HK-2 (cell line): ENCODE measurements at regions not wholly inside any gene's neighbourhood (a gene's known extent, or its start where the extent isn't known, plus 50 kb on each side); places are given as distances from the start of the nearest gene placed in this dataset.
"Not testable (repeated sequence)": the region's sequence is repeated elsewhere in the genome, so short reads cannot be mapped to it uniquely, and the experiment has no call there.

ENCODE experiments used
- DNase-seq: peaks from one replicate; pipeline ENCODE4 v3.0.0-alpha.2; 2018; ENCODE audit not compliant: unreplicated experiment

DNA sequence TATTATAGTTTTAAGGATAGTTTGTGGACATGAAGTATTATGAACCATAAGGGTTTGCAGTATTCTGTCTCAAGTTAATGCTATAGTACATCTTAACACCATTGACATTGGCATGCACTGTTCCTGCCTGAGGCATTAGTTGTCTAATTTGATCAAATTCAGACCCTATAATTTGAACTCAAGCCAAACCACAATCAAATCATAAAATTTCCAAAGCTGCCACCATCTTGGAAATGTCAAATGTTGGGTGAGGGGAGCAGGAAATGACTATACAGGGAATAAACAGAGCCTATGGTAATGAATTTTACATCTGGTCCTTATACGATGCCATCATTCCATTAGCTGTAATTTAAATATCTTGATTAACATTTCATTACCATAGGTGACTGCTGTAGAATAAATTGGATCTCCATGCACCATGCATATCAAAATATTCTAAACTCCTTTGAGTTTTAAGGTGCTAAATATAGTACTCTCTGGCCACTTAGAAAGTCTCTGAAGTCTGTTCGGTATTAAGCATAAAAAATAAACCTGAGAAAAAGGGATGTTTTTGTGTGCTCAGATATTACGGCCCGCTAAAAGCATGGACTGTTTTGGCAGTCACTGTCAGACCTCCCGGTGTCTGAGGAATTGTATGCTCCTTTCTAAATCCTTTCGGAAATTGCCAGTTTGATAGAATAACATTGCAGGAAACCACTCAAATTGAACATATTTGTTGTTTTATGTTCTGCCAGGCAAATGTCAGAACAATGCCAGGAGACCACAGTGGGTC lies 257.7 kb downstream of the SPRY2 start:
- DNase-seq: no peak

DNA sequence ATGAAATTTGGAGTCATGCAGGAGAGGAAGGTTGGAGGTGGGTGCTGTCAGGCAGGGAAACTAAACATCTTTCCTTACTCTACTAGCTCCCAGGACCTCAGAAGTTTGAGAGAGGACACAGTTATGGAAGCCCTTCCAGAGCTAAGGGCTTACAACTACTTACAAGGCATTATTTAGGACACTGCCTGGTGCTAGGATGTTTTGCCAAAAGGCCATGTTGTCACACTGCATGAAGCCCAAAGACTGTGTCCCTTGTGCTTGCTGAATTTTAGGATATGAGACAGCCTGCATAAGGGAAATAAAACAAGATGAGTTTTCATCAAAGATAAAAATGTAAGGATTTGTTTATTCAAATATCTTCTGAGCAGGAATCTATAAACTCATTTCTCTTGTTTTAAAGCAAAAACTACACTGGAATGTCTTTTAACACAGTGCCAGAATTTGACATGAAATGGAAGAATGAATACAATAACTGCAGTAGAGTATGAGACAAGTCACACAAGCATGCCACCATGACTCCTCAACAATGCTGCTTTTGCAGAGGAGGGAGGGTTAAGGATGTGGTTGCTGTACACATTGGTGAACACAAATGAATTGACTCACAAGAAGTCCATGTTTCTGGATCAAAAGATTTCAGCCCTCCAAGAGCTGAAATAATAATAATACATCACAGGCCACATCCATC lies 258.4 kb downstream of the SPRY2 start:
- DNase-seq: no peak

DNA sequence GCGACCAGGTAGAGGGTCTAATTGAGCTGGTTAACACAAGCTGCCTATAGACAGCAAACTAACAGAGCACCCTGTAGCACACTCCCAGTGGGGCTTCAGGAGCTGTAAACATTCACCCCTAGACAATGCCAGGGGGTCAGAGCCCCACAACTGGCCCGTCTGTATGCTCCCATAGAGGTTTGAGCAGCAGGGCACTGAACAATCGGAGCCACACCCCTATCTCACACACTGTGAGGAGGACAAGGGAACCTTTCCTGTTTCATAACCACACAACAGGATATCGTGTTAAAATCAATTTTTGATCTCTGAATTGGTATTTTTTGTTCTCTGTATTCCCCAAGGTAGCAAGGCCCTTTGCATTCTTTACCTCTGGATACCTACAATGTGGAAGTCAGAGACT lies 266.1 kb downstream of the SPRY2 start:
- DNase-seq: no peak

DNA sequence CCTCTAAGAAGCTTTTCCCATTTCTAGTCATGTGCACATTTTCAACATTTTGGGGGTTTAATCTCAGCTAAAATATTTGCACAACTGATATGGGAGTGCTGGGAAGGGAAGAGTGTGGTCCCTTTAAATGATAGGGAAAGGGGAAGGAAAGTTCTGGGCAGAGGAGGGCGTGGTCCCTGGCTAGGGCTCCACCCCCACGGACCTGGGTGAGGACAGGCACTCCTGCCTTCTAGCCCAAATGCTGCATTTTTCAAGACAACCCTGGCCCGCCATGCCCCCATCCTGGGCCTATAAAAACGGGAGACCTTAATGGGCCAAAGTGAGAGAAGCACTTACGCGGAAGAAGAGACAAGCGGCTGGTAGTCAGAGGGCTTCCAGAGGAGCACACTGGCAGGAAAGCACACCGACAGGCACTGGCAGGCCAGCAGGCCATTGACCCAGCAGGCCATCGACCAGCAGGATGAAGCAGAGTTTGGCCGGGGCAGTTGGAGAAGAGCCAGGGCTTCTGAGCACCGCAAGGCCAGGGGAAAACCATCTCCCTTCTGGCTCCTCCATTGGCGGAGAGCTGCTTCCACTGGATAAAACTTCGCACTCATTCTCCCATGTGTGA lies 266.7 kb downstream of the SPRY2 start:
- DNase-seq: no peak

DNA sequence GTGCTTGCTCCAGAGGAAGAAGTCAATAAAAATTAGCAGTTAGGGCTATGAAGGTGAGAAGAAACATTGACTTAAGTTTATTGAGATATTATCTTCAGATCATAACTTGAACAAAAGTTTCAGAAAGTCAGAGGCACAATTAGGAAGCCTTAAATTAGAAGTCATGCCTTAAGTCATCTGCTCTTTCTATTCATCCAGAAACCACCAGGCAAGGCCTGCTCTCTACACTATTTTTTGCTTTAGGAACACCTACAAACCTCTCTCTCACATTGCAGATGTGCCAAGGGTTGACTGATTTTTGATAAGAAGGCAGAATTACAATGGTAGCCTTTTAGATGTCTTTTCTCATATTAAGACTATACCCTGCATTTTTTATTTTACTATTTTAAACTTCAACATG lies 268.7 kb downstream of the SPRY2 start:
- no peak for DNase-seq

DNA sequence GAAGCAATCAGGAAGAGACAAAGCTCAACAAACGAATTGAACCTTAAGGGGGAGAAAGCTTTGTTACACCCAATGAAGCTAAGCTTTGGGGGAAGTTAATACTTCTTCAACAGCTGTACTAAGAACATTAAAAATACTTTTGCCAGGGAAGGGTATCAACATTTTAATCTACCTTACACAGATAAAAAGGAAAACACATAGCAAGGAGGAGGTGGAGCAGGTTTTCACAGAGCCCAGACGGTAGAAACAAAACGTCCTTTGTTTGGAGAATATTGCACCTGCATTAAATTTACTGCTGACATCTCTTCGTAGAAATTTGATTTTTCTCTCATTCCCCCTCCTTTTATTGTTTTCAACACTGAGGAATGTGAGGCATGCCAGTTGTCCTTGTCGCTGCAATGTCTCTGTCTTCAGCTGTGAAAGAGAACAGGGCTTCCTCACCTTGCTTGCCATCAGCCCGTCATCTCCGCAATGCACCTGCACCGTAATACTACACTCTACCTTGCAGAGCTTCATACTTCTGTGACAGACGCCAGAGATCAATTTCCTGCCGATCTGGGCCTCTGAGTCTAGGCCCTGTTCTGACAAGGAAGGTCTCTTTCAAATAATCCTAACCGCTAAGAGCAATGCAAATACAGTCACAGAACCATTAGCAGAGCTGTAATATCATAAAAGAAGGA lies 270.8 kb downstream of the SPRY2 start:
- DNase-seq: no peak

DNA sequence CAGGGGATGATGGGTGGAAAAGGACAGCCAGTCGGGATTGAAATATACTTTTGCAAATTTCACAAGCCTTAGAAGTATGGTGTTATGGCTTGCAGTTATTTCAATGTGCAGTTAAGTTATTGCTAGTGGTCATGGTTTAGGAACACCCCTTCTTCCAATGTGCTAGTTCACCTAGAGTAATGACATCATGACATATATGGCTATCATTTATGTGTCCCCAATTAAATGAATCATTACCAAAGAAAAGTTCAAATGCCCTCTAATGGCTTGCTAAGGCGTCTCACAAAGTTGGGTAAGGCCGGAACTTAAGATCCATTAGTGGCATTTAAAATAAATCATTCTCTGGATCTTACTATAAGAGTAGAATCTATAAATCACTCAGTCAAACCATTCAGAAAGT lies 271.6 kb downstream of the SPRY2 start:
- DNase-seq: no peak

DNA sequence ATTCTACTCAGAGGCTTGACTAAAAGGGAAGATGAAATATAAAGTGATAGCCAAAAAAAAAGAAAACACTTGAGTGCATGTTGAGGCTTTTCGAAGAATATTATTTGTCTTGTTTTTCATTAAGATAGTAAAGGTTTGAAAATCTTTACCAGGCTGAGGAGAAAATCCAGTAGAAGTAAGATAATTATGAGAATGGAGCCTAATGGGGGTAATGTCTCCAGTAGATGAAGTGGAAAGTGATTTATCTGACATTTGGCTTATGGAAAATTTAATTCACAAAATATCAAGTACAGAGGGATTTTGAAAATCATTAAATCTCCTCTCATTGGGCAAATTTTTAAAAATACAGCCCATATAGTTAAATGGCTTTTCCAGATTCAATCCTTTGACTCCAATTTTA lies 274.9 kb downstream of the SPRY2 start:
- no peak for DNase-seq

DNA sequence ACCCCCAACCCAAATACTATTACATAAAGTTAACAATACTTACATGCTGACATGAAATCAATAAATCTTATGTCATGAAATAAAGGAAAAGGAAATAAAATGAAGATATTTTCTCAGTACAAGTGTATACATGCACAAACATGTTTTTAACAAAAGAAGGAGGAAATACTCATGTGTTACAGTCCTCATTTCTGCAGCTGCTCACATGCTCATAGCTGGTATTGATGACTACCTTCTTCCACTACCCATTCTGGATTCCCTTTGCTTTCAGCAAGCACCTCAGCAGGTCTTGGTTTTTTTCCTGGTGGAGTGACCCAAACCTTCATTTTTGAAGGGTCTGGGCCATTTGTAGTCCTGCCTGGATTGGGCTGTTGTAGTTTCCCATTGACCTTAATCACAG lies 278.5 kb downstream of the SPRY2 start:
- DNase-seq: not testable (repeated sequence)

DNA sequence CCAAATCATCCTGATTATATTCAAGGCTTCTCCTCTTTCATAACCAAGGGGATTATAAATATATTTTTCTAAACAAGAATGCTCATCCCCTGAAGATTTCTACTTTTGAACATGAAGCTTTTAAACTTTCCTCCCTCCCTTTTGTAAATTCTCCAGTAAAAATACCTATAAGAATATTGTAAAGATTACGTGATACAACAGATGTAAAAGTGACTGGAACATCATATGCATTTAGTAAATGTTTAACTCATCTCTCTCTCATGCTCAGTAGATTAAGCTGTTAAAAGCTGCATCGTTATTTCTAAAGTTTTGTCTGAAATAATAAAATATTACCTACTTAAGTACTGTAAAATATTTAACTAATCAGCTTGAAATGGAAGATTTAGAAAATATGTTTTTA lies 281.1 kb downstream of the SPRY2 start:
- no peak for DNase-seq

DNA sequence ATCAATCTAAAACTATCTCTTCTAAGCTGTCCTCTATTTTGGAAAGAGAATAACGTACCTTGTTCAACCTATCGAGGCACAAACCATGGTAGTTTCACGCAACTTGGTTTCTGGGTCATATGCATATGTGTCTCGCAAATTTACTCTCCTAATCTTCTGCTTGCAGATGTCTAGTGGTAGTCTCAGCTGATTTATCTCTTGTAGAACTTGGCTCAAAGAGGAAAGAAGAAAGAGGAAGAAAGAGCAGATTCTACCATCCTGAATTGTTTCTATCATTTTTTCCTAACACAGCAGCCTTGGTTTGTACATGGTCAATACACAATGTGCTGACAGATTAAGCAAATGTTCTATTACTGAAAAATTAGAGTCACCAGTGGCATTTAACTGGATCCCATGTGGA lies 282.3 kb downstream of the SPRY2 start:
- no peak for DNase-seq

DNA sequence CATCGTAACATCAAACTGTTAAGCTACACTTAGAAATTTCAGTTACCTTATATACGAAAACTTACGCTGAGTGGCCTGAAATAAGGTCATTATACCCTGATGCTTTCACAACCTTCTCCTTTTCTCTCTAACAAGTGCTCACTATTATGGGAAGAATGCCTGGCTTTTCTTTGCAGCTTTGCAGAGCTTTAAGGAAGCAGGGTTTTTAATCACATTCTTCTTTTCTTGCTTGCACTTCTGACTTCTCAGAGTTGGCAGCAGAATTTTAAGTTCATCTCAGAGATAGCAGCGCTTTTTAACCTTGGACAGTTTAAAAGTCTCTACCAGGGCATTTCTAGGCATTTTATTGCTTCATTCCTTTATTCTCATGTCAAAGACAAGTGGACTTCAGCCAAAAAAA lies 285.1 kb downstream of the SPRY2 start:
- DNase-seq: no peak

DNA sequence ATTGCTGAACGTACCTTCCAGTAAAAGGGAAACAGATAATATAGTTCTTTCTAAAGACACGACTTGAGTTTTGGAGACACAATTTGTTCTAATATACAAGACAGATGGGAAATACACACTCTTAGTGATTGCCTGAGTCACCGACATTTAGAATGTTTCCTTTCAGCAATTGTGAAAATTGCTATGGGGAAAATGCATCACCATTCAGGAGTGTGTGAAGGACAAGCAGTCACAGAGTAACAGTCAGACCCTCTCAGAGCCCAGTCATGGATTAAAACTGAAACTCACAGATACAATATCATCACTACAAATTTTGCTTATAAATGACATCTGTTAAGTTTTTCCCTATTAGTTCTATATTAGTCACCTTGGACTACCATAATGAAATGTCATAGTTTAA lies 286.1 kb downstream of the SPRY2 start:
- no peak for DNase-seq

DNA sequence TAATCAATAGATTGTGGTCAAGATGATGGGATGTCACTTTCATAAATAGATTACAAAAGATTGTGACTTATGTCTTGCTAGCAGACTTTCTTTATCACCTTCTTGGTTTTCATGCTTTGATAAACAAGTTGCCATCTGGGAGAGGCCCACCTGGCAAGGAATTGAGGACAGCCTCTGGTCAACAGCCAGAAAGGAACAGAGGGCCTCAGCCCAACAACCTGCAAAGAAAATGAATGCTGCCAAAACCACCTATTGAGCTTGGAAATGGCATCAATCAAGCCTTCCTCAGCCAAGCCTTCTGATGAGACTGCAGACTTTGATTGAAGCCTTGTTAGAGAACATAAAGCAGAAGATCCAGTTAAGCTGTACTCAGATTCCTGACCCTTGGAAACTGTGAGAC lies 288.6 kb downstream of the SPRY2 start:
- DNase-seq: no peak

DNA sequence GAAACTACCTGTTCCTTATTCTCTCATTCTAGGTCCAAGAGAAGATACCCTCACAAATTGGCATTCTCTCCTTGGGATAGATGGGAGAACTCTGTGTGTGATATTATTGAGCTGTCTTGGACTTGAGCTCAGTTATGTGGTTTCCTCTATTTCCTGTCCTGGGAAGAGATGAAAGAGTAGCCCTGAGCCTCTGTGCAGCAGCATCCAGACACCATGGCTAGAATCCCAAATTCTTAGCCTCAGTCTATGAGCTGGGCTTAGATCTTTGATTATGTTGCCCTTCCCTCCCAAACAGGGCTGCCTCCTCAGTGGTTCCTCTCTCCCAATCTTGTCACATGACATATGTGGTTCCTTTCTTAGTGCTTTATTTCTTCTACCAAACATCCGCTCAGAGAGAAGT lies 290.7 kb downstream of the SPRY2 start:
- DNase-seq: no peak

DNA sequence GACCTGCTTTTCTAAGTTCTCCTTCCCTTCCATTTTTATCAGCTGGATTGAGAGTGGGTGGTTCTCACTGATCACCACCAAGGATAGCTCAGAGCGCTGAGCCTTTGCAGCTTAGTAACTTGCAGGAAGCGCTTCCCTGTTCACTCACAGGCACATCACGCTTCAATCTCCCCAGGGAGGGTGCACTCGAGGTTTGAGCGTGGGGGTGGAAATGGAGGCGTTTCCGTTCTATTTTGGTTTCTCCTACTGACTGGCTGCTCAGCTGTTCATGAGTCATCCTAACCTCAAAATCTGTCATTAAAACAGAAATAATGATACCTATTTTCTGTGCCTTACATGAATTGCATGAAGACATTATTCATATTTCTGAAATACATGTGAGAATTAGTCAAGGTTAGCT lies 292.1 kb downstream of the SPRY2 start:
- peak; percentile 81 for DNase-seq

DNA sequence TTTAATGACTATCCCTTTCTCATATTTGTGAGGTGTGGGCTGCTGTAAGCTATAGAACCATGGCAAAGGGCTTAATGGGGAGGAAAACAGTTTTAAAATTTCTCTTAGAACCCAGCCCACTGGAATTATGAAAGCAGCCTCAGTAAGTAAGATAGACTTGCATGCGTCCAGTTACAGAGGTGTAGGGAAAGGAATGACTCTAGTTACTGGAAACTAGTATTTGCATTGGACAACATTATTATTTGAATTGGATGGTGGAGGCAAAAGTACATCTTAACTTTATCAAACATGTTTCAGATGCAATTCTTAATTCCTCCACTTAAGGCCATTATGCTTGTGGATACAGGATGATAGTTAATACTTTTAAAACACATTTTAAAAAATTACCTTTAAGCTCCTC lies 292.9 kb downstream of the SPRY2 start:
- no peak for DNase-seq

DNA sequence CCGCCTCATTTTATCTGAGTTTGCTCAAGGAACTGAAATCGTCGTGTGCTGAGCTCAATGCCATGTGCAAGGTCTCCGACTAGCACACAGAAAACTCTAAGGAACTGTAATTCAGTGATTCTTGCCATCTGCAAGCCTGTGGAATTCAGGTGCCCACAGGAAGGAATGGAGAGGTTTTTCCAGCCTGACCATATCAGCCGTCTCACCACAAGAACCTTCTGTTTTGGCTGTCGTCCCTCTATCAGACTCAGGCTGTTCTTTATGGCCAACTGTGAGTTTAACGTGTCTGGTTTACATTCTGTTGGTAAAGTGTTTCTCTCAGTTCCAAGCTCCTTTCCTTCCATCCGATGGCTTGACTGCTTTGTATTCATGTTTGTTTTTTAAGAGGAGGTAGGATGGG lies 293.5 kb downstream of the SPRY2 start:
- no peak for DNase-seq

DNA sequence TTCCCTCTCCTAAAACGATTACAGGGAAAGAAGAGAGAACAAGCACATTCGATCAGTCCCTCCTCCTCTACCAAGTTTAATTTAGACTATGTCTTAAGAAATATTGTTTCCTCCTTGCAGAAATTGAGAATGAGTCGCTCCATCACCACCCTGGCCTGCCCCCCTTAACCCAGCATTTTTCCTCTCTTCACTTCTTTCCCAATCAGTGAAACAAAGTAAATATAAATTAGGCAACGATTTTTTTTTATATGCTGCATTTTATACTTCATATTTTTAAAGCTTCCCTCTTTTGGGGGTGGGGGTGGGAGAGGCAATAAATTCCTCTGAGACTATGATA lies 300.0 kb downstream of the SPRY2 start:
- no peak for DNase-seq

DNA sequence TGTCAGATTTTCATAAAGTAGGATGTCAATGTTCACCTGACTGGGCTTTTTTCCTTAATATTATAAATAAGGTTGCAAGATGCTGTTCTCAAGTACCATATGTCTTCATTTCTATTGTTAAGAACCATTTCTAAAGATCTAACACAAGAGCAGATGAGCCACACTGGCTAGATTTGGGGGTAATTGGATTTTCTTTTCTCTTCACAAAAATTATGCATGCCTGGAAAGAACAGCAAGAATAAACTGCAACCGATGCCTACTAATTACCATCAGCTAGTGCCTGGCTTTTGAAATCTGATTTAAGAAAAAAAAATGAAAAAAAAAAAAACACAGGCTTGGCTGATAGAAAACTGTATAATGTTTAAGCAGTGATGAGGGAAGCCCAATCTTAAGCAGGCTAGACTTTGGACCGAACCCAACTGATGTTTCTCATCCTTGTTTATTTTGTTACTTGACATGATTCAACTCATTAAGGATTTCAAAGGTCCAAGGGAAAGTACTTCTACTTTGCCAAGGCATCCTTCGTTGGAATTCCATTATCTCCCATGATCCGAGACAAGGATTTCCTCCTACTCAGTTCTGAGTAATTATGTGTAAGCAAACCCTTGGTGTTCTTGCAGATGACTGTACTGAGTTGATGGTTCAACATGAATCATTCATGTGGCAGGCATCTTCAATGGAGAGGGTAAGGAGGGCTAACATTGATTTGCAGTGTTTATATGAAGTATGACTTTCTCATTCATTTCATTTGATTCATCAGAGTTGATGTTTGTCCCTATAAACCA lies 300.5 kb downstream of the SPRY2 start:
- DNase-seq: no peak

DNA sequence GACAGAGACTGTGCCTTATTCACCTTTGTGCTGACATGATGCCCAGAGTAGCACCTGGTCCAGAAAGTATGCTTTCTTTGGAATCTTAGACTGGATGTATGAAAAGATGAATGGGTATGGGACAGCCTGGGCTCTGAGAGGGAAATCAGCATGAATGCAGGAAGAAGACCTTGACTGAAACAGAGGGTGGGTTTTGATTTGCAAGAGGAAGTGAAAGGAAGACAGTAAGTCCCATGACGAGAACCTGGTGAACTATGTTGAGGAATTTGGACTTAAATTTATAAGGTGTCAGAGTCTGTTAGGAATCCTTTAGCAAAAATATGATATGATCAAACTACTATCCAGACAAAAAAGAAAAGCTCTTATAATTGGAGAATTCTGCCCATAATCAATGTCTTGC lies 301.9 kb downstream of the SPRY2 start:
- DNase-seq: no peak

DNA sequence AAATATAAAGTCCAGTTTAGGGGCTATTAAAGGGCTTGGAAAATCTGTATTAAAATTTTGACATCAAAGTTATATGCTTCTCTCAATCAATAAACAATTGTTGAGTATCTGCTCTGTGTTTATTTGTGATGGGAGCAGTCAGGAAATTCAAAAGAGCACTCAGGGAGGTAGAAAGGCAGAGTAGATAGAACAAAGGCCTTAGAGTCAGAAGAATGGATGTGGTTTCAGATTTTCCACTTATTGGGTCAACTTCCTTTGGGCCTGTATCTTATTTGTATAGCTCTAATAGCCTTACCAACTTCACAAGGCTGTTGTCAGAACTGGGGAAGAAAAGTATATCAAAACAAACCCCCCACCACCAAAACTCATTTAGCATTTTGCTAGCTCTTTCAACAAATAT lies 302.6 kb downstream of the SPRY2 start:
- no peak for DNase-seq
